ENCODE measurements at regions not wholly inside any gene's neighbourhood (a gene's known extent, or its start where the extent isn't known, plus 50 kb on each side); places are given as distances from the start of the nearest gene placed in this dataset.

DNA sequence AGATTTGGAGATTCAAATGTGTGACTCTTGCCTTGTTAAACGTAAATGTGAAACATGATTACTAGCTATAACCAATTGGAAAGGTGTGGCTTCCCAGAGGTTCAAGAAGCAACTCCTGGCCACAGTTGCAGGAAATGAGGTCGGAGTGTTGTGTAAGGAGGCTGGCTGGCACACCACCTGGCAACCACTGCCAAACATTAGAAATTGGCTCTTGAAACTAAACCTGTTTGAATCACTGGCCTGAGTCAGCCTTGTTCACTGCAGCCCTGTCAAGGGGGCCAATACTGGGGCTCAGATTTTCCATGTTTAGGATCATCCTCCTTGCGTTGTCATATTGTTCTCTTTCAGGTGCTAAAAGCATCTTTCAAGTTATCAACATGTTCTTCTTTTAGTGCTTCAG, 206.3 kb downstream of the ARL6IP6 start:
- no peak overlapping the region for H3K27ac Mint-ChIP-seq
- Histone ChIP-seq H3K27me3 (replicated peaks in 1 of 2; ENCODE audit: control insufficient read depth in 2 of 2, extremely low read depth in 1 of 2, insufficient read depth in 2 of 2, low read length in 1 of 2) (peaks cover 0 to 11% of the 10 kb centered on the region in 2 experiments), H3K4me3 (ENCODE audit: control insufficient read depth in 1 of 2, extremely low read depth in 1 of 2, low read length in 1 of 2) (no peak overlapping the region), H3K36me3 (ENCODE audit: control insufficient read depth in 2 of 2, extremely low read depth in 1 of 2, insufficient read depth in 1 of 2, low read length in 1 of 2) (no peaks in the 10 kb centered on the region), H3K4me1 (ENCODE audit: control insufficient read depth in 1 of 2, extremely low read depth in 1 of 2, insufficient read depth in 2 of 2, low read length in 2 of 2) (no peaks in the 10 kb centered on the region), H3K9me3 (no peaks in the 10 kb centered on the region), H3K27ac (ENCODE audit: low read length) (no peak overlapping the region)
- H3K4me3 Mint-ChIP-seq = no peak overlapping the region
- H3K36me3 Mint-ChIP-seq = no peaks in the 10 kb centered on the region
- WGBS (ENCODE audit: insufficient coverage) = 60% methylated on average over 1 of the region's 3 CpGs
- no peaks in the 10 kb centered on the region for H3K4me1 Mint-ChIP-seq
- H3K27me3 Mint-ChIP-seq = peaks cover 0 to 3% of the 10 kb centered on the region in 2 donors
- DNase-seq (no peak), ATAC-seq (replicated peaks in 1 of 4) (no peak)
- ChIA-PET CTCF (no interaction called here), POLR2A (no interaction called here)
- H3K9me3 Mint-ChIP-seq = no peaks in the 10 kb centered on the region

DNA sequence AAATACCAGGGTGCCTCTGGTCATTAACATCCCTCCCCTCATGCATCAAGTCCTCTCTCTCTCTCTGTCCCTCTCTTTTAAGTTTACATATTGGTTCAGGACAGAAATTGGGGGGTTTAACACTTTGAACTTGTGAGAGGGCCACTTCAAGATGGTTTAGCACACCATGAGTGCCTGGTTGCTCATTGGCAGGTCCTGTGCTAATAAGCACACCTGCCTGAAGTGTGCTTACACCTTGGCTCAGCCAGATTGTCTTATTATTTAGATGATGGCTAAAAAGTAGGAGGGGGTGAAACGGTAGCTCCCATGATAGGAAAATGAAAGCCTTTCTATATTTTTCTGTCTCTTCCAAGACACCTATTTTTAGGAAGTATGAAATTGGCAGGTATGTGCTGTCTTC, 205.8 kb downstream of the ARL6IP6 start:
- Histone ChIP-seq H3K27ac (ENCODE audit: low read length) (no peak overlapping the region), H3K9me3 (no peaks in the 10 kb centered on the region), H3K36me3 (ENCODE audit: control insufficient read depth in 2 of 2, extremely low read depth in 1 of 2, insufficient read depth in 1 of 2, low read length in 1 of 2) (no peaks in the 10 kb centered on the region), H3K4me1 (ENCODE audit: control insufficient read depth in 1 of 2, extremely low read depth in 1 of 2, insufficient read depth in 2 of 2, low read length in 2 of 2) (no peaks in the 10 kb centered on the region), H3K4me3 (ENCODE audit: control insufficient read depth in 1 of 2, extremely low read depth in 1 of 2, low read length in 1 of 2) (no peak overlapping the region), H3K27me3 (replicated peaks in 1 of 2; ENCODE audit: control insufficient read depth in 2 of 2, extremely low read depth in 1 of 2, insufficient read depth in 2 of 2, low read length in 1 of 2) (peaks cover 0 to 11% of the 10 kb centered on the region in 2 experiments)
- Mint-ChIP-seq H3K27ac (no peak overlapping the region), H3K4me3 (no peak overlapping the region), H3K27me3 (peaks cover 0 to 3% of the 10 kb centered on the region in 2 donors), H3K9me3 (no peaks in the 10 kb centered on the region), H3K36me3 (no peaks in the 10 kb centered on the region), H3K4me1 (no peaks in the 10 kb centered on the region)
- POLR2A ChIA-PET = no interaction called here
- WGBS (ENCODE audit: insufficient coverage) = no CpG with 5 or more reads among the region's 1 CpG
- DNase-seq (no peak), ATAC-seq (replicated peaks in 1 of 4) (no peak)
- CTCF ChIA-PET = no interaction called here

DNA sequence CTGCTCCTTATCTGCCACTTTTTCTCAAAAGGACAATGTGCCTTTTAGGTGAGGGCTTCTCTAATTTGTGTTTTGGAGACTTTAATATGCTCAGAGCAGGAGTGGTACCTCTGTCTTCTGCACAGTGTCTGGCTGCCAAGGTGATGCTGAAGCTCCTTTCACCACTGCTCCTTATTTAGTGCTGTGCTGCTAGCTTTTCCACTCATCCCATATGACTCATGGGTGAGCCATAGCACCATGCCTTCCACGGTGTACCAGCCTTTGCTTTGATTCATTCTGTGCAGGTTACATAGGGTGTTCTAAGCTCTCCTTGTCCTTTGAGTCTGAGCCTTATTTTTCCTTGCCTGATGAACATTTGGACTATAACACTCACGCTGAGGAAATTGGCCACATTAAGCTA, 202.4 kb downstream of the ARL6IP6 start:
- Mint-ChIP-seq H3K27ac (no peak overlapping the region), H3K27me3 (peaks cover 0 to 3% of the 10 kb centered on the region in 2 donors), H3K36me3 (no peaks in the 10 kb centered on the region), H3K4me1 (no peaks in the 10 kb centered on the region), H3K9me3 (no peaks in the 10 kb centered on the region), H3K4me3 (no peak overlapping the region)
- H3K4me1 ChIP-seq (ENCODE audit: control insufficient read depth in 1 of 2, extremely low read depth in 1 of 2, insufficient read depth in 2 of 2, low read length in 2 of 2) = no peaks in the 10 kb centered on the region
- no peak for ATAC-seq (replicated peaks in 1 of 4)
- POLR2A ChIA-PET = no interaction called here
- no peak overlapping the region for H3K27ac ChIP-seq (ENCODE audit: low read length)
- H3K4me3 ChIP-seq (ENCODE audit: control insufficient read depth in 1 of 2, extremely low read depth in 1 of 2, low read length in 1 of 2) = no peak overlapping the region
- H3K27me3 ChIP-seq (replicated peaks in 1 of 2; ENCODE audit: control insufficient read depth in 2 of 2, extremely low read depth in 1 of 2, insufficient read depth in 2 of 2, low read length in 1 of 2) = peaks cover 0 to 9% of the 10 kb centered on the region in 2 experiments
- no CpG with 5 or more reads among the region's 2 CpGs for WGBS (ENCODE audit: insufficient coverage)
- CTCF ChIA-PET = no interaction called here
- H3K36me3 ChIP-seq (ENCODE audit: control insufficient read depth in 2 of 2, extremely low read depth in 1 of 2, insufficient read depth in 1 of 2, low read length in 1 of 2) = no peaks in the 10 kb centered on the region
- no peaks in the 10 kb centered on the region for H3K9me3 ChIP-seq
- no peak for DNase-seq

DNA sequence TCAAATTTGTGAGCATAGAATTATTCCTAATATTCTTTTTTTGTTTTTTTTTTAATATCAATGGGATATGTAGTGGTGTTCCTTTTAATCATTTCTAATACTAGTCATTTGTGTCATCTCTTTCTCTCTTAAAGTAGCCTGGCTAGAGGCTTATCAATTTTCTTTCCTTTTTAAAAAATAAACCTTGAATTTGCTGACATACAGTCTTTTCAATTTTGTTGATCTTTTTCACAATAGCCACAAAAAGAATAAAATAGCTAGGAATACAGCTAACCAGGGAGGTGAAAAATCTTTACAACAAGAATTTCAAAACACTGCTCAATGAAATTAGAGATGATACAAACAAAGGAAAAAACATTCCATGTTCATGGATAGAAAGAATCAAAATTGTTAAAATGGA, 192.6 kb downstream of the ARL6IP6 start:
- H3K4me3 Mint-ChIP-seq = no peak overlapping the region
- H3K27ac Mint-ChIP-seq = no peak overlapping the region
- H3K9me3 ChIP-seq = no peaks in the 10 kb centered on the region
- no peaks in the 10 kb centered on the region for H3K36me3 ChIP-seq (ENCODE audit: control insufficient read depth in 2 of 2, extremely low read depth in 1 of 2, insufficient read depth in 1 of 2, low read length in 1 of 2)
- no peaks in the 10 kb centered on the region for H3K27me3 Mint-ChIP-seq
- no peaks in the 10 kb centered on the region for H3K4me1 ChIP-seq (ENCODE audit: control insufficient read depth in 1 of 2, extremely low read depth in 1 of 2, insufficient read depth in 2 of 2, low read length in 2 of 2)
- no peaks in the 10 kb centered on the region for H3K27me3 ChIP-seq (replicated peaks in 1 of 2; ENCODE audit: control insufficient read depth in 2 of 2, extremely low read depth in 1 of 2, insufficient read depth in 2 of 2, low read length in 1 of 2)
- no peak overlapping the region for H3K4me3 ChIP-seq (ENCODE audit: control insufficient read depth in 1 of 2, extremely low read depth in 1 of 2, low read length in 1 of 2)
- H3K9me3 Mint-ChIP-seq = no peaks in the 10 kb centered on the region
- no peaks in the 10 kb centered on the region for H3K4me1 Mint-ChIP-seq
- ChIA-PET CTCF (no interaction called here), POLR2A (interaction anchor here in 1 of 2 donors (0.7 kb wide), 1 partner anchor 1222 kb away, joined by 3 read pairs; no protein-coding TSS in a partner anchor)
- ATAC-seq (replicated peaks in 1 of 4) = no peak
- H3K27ac ChIP-seq (ENCODE audit: low read length) = no peak overlapping the region
- no peaks in the 10 kb centered on the region for H3K36me3 Mint-ChIP-seq
- DNase-seq = no peak

DNA sequence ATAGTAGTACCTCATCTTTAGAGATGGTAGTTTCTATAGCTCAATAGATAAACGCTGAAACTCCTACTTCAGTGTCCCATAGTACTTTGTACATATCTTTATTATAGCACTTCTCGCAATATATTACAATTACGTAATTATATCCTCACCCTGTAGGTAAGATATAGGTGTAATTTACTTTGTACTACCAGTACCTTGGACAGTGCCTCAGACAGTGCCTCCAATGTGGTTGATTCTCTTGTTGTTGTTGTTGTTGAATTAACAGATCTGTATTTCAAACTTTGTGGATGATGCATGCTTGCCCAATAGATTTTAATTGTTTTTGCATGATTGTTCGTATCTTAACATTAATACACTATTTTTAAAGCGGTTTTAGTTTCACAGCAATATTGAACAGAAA, 188.6 kb downstream of the ARL6IP6 start:
- Mint-ChIP-seq H3K4me3 (no peak overlapping the region), H3K9me3 (peaks cover 0 to 8% (median 0%) of the 10 kb centered on the region in 3 donors), H3K4me1 (no peaks in the 10 kb centered on the region), H3K27me3 (no peaks in the 10 kb centered on the region), H3K36me3 (no peaks in the 10 kb centered on the region), H3K27ac (no peak overlapping the region)
- DNase-seq = no peak
- no peak for ATAC-seq (replicated peaks in 1 of 4)
- H3K27me3 ChIP-seq (replicated peaks in 1 of 2; ENCODE audit: control insufficient read depth in 2 of 2, extremely low read depth in 1 of 2, insufficient read depth in 2 of 2, low read length in 1 of 2) = no peaks in the 10 kb centered on the region
- 80% methylated on average over 1 of the region's 5 CpGs for WGBS (ENCODE audit: insufficient coverage)
- H3K36me3 ChIP-seq (ENCODE audit: control insufficient read depth in 2 of 2, extremely low read depth in 1 of 2, insufficient read depth in 1 of 2, low read length in 1 of 2) = no peaks in the 10 kb centered on the region
- no peak overlapping the region for H3K4me3 ChIP-seq (ENCODE audit: control insufficient read depth in 1 of 2, extremely low read depth in 1 of 2, low read length in 1 of 2)
- POLR2A ChIA-PET = no interaction called here
- no peaks in the 10 kb centered on the region for H3K9me3 ChIP-seq
- H3K27ac ChIP-seq (ENCODE audit: low read length) = no peak overlapping the region
- H3K4me1 ChIP-seq (ENCODE audit: control insufficient read depth in 1 of 2, extremely low read depth in 1 of 2, insufficient read depth in 2 of 2, low read length in 2 of 2) = no peaks in the 10 kb centered on the region
- CTCF ChIA-PET = no interaction called here

DNA sequence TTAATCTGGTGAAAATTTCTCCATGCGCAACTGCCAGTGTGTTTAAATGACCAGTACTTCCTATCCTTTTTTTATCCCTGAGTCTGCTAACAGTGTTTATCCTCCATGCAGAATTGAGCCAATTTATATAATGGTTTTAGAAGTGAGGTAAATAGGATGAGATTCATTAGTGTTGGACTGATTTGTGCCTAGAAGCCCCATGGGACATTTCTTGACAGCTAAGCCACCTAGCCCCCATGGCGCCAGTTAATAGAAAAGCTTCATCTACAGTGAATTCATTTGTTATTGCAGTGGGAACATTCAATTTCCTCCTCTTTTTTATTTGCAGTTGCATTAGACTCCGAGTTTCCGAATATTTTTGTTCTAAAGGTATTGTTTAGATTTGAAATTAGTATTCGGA, 175.6 kb downstream of the ARL6IP6 start:
- no peak for ATAC-seq (replicated peaks in 1 of 4)
- ChIA-PET CTCF (no interaction called here), POLR2A (interaction anchor here in 1 of 2 donors (0.6 kb wide), 1 partner anchor 168 kb away, joined by 3 read pairs; no protein-coding TSS in a partner anchor)
- Mint-ChIP-seq H3K27me3 (peaks cover 4 to 12% of the 10 kb centered on the region in 2 donors), H3K9me3 (peaks cover 0 to 4% (median 0%) of the 10 kb centered on the region in 3 donors), H3K27ac (no peak overlapping the region), H3K4me1 (no peaks in the 10 kb centered on the region), H3K36me3 (no peaks in the 10 kb centered on the region), H3K4me3 (no peak overlapping the region)
- WGBS (ENCODE audit: insufficient coverage) = no CpG with 5 or more reads among the region's 5 CpGs
- Histone ChIP-seq H3K9me3 (no peaks in the 10 kb centered on the region), H3K4me3 (ENCODE audit: control insufficient read depth in 1 of 2, extremely low read depth in 1 of 2, low read length in 1 of 2) (no peak overlapping the region), H3K36me3 (ENCODE audit: control insufficient read depth in 2 of 2, extremely low read depth in 1 of 2, insufficient read depth in 1 of 2, low read length in 1 of 2) (no peaks in the 10 kb centered on the region), H3K27me3 (replicated peaks in 1 of 2; ENCODE audit: control insufficient read depth in 2 of 2, extremely low read depth in 1 of 2, insufficient read depth in 2 of 2, low read length in 1 of 2) (no peaks in the 10 kb centered on the region), H3K27ac (ENCODE audit: low read length) (no peak overlapping the region), H3K4me1 (ENCODE audit: control insufficient read depth in 1 of 2, extremely low read depth in 1 of 2, insufficient read depth in 2 of 2, low read length in 2 of 2) (no peaks in the 10 kb centered on the region)
- DNase-seq = no peak

DNA sequence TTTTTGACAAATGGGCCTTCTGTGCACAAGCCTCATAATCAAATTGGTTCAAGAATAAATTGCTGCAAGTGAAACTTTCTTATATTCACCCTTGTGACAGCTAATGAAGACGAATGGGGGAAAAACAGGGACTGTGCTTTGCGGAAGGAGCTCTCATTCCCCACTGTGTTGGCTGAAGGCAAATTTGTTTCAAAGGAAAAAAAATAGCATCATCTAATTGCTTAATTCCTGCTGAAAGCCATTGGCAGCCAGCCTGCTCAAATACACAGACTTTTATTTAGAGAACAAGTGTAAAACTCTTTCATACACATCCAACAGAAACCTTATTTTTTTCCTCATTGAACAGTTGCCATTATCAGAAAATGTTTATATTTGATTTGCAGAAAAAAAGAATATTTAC, 172.3 kb downstream of the ARL6IP6 start:
- no peak overlapping the region for H3K4me3 Mint-ChIP-seq

More for the DNA sequence above, 172.3 kb downstream of the ARL6IP6 start:
- Histone ChIP-seq H3K27ac (ENCODE audit: low read length) (no peak overlapping the region), H3K9me3 (no peaks in the 10 kb centered on the region), H3K4me1 (ENCODE audit: control insufficient read depth in 1 of 2, extremely low read depth in 1 of 2, insufficient read depth in 2 of 2, low read length in 2 of 2) (no peaks in the 10 kb centered on the region), H3K27me3 (replicated peaks in 1 of 2; ENCODE audit: control insufficient read depth in 2 of 2, extremely low read depth in 1 of 2, insufficient read depth in 2 of 2, low read length in 1 of 2) (no peaks in the 10 kb centered on the region), H3K36me3 (ENCODE audit: control insufficient read depth in 2 of 2, extremely low read depth in 1 of 2, insufficient read depth in 1 of 2, low read length in 1 of 2) (no peaks in the 10 kb centered on the region), H3K4me3 (ENCODE audit: control insufficient read depth in 1 of 2, extremely low read depth in 1 of 2, low read length in 1 of 2) (no peak overlapping the region)
- no peak for DNase-seq
- no peak for ATAC-seq (replicated peaks in 1 of 4)
- Mint-ChIP-seq H3K9me3 (no peaks in the 10 kb centered on the region), H3K4me1 (no peaks in the 10 kb centered on the region), H3K27me3 (peaks cover 8 to 9% of the 10 kb centered on the region in 2 donors), H3K36me3 (no peaks in the 10 kb centered on the region), H3K27ac (no peak overlapping the region)
- ChIA-PET POLR2A (no interaction called here), CTCF (no interaction called here)
- no CpG with 5 or more reads among the region's 2 CpGs for WGBS (ENCODE audit: insufficient coverage)
